Renal cortical epithelial cell (primary cell): ENCODE measurements at regions not wholly inside any gene's neighbourhood (a gene's known extent, or its start where the extent isn't known, plus 50 kb on each side); places are given as distances from the start of the nearest gene placed in this dataset.

Source experiments
- DNase-seq: peaks from one replicate; pipeline ENCODE4 v3.0.0-alpha.2; 2011; ENCODE audit warnings: low read depth

DNA sequence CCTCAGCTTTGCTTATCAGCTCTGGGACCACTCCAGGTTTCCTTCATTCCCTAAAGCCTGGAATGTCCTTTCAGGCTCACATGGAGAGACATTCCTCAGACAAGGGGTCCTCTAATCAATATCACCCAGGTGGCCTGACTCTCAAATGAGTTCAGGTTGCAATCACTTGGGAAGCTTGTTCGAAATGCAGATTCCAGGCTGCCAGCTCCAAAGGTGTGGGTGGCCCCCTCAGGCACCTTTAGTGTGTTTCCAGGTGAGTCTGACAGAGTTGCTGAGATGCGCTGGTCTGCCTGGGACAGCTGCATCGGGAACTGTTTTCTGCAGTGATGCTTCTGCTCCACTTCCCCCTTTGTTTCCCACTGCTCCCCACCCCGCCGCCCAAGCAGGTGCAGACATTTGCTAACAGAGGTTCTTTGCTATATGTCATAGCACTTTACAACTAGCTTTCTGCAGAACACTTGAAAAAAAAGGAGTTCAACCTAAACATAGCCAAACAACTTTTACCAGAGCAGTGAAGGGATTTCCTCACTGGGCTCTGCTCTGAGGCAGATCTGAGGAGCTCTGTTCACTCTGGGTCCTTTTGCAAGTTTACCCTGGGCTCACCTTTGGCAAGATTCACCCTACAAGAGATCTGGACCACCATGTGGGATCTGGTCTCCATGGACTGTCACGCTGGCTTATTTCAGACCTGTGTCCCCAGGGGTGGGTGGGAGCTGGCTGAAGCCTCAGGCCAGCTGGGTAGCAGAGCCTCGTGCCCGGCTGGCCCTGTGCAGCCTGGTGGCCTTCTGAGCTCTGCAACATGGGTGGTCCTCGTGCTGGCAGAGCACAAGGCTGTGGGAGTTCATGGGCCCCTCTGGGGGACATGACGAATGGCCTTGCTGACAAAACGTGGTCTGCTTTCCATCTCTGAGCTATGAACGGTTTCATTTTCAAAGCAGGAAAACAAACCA is 539.6 kb downstream of the CCDC171 start:
- DNase-seq, result no peak

DNA sequence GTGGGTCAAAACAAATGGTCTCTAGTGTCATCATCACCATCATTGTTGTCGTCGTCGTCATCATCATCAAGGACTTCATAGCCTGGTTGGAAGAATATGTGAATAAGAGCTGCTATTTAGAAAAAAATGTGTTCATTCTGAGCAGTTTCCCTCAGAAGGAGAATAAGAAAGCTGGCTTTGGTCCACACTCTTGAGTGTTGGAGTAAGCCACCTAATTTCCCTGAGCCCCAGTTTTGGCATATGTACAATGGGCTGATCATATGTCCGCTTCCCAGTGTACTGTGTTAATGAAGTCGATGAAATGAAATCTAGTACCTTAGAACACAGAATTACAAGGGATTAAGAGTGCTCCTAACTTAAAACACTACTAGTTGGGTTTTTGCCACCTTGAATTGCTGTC is 545.5 kb downstream of the CCDC171 start:
- no peak for DNase-seq

DNA sequence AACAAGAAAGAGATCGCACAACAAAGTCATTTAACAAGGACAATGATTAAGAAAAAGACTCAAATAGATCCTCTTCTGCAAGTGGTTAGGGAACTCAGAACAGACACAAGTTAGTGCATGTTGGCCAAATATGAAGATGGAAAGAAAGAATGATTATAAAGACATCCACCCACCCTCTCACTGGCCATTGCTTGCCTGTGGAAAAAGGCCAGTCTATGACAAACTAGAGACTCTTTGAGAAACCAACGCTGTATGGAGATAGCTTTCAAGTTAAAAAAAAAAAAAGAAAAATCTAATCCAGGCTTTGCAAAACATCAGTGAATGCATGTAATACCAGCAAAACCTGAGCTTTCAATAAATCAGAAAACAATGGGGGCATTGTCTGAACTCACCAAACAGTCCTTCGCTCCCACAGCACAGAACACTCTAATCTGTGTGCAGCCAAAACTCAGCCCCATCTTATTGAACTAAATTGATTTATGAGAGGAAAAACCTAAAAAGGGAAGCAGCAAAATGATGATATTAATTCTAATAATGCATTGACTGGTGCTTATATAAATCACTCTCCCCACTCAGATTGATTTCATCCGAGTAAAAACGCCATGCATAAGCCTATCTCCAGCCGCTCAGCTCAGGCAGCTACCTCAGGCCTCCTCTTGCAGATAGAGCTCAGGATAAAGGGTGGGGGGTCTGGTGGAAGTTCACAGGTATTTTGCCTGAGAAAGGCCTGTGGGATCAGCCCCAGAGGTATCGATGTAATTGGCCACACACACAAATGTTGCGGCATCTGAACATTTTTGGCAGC is 547.1 kb downstream of the CCDC171 start:
- no peak for DNase-seq

DNA sequence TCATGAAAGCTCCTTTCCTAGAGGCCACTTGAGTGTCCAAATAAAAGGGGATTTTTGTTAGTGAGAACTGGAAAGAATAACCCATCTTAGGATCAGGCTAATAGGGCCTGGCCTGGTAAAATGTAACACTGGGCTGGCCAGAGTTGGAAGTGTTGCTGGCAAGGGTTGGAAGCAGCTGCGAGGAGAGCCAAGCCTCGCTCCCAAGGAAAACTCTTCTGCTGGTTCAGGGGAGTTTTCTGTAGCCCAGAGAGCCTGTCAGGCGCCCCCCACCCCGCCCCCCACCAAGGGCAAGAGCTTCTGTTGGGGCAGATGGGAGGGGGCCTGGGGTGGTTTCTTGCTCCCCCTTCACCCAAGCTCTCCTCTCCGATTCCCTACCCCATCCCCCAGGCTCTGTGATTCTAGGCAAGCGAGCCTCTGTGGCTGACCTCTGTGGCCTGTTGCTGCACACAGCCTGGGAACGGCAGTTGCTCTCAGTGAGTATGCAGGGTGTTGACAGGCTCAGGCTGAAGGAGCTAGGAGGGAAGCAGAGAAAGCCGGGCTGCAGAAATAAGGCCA is 547.8 kb downstream of the CCDC171 start:
- peak; percentile 22 for DNase-seq

DNA sequence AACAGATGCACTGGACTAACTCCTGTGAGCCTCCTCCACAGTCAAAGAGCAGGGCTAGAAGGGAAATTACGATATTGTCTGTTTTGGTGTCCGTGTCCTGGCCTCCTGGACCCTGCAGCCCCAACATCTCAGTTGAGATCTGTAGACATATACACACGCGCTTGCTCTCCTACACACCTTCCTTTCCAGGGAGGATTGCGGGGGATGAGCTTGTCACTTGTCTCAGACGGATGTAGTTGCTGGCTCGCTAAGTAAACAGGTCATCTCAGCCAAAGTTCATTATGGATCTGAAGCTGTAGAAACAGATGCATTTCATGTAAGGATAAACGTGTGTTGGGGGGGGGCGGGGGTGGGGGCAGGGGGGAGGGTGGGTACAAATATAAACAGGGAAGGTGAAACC is 549.3 kb downstream of the CCDC171 start:
- no peak for DNase-seq

DNA sequence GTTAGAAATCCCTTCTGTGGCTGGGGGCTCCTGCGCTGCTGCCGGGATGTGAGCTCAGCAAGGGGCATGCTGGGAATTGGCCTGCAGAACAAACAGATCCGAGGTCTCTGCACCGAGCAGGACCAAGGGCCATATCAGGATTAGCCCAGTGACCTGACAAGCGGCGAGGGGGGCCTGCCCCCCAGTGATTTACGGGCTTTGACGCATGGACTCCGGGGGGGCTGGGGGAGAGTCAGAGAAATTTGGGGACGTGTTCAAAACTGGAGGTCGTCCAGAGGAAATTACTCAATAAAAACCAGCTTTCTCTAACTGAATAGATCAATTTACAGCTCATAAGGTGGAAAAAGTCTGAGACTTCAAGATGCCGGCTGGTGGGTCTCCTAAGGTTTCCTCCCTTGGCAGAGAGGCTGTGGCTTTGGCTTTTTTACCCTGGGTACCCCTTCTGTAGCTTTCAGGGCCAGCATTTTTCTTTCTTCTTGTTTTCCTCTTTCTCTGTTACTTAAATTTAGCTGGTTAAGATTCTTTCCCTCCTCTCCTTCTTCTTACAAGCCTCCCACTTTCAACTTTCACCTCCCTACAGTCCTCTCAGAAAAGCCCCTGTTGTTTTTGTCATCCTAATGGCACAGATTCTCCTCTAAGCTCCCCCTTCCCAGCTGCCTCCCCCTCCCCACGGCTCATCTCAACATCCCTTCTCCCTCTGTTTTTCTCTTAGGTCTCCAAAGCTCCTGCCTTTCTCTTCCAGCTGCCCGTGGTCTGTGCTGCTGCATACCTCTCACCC is 551.0 kb downstream of the CCDC171 start:
- DNase-seq, result no peak

DNA sequence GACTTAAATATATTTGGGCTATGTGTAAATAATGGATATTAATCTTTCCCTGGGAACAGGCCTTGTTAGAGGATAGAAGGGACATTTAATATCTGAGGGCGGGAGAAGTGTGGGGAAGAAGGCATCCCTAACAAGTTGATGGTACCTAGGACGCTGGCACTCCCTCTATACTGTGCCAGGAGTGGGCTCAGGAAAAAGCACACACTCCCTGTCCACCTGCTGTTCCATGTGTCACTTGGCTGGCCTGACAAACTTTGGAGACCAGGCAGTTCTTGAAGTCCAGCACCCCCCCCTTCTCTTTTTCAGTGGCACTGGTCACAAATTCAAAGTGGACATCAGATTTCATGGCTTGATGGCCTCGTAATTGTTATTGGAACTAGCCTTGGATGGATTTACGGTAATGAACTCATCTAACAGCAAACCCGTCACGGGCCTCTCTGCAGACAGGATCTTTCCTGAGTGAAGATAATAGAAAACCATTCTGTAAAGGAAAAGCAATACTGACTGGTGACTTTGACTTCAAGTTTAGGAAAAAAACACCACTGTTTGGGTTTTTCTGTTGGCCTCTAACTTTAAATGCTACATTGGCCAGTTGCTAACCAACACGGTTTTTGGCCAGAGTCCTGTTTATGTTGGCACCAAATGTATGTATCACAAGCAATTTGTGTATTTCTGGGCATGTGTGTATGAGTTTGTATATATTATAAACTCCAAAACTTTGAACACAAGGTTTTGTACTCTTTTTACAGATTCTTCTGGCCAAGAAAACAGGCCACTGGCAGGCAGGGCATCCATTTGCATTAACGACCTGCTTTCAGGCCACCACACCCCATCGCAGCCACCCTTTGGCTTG is 552.6 kb downstream of the CCDC171 start:
- no peak for DNase-seq

DNA sequence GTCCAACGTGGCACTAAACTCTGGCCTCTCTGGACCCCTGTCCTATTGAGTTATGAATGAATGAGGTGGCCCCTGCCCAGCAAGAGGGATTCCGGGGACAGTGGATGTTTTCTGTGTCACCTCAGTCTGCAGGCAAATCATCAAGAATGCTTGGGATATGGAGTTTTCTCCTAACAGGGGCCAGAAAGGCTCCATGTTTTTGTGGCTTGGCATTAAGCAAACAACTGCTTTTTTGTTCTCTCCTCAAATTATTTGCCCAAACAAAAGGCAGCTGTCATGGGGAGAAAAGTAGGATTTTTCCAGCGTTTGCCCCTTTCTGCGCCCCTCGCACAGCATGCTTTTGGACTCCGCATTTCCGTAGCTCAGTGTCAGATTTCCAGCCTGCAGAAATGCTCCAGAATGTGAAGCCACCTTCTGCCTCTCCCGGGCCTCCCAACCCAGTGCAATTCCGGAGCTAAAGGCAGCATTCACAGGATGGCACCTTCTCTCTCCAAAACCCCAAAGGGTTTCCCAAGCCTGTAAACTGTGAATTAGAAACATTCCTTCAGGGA is 553.3 kb downstream of the CCDC171 start:
- DNase-seq, result no peak

DNA sequence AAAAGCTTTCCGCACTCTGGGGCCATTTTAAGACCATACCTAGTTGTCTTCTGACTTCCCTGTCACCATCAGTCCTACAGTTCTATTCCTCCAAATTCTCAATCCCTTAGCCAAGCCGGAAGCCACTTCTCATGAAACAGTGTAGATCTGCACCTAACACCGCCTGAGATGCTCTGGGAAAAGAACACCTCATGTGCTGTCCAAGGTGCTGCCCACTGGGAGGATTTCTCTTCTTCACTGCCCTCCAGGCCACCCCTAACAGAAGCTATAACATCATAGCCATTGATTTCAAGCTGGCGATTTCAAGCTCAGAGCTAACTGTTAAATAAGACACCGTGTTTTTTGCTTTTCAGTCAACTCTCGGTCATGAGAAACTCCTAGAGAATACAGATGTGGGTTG is 559.3 kb downstream of the CCDC171 start:
- no peak for DNase-seq

DNA sequence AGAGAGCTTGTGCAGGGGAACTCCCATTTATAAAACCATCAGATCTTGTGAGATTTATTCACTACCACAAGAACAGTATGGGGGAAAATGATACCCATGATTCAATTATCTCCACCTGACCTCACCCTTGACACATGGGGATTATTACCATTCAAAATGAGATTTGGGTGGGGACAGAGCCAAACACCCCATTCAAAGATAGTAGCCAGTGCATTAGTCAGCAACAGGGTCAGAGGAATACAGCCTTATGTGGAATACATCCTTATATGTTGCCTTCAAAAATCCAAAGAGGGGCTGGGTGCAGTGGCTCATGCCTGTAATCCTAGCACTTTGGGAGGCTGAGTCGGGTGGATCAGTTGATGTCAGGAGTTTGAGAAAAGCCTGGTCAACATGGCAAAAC is 563.2 kb downstream of the CCDC171 start:
- DNase-seq, result no peak

DNA sequence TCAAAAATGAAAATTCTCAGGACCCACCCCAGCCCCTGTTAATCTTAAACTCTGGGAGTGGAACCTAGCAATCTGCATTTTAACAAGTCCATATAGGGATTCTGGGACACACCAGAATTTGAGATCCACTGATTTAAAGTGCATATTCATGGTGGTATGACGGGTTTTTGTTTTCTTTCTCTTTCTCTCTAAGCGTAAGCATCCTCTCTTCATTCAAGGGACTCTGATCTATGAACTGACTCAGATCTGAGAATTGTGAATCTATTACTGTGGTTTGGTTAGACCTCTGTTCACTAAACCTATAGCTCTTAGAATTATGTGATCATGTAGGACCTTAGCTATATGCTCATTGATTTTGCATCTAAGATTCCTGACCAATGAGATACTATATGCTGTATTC is 565.2 kb downstream of the CCDC171 start:
- no peak for DNase-seq

DNA sequence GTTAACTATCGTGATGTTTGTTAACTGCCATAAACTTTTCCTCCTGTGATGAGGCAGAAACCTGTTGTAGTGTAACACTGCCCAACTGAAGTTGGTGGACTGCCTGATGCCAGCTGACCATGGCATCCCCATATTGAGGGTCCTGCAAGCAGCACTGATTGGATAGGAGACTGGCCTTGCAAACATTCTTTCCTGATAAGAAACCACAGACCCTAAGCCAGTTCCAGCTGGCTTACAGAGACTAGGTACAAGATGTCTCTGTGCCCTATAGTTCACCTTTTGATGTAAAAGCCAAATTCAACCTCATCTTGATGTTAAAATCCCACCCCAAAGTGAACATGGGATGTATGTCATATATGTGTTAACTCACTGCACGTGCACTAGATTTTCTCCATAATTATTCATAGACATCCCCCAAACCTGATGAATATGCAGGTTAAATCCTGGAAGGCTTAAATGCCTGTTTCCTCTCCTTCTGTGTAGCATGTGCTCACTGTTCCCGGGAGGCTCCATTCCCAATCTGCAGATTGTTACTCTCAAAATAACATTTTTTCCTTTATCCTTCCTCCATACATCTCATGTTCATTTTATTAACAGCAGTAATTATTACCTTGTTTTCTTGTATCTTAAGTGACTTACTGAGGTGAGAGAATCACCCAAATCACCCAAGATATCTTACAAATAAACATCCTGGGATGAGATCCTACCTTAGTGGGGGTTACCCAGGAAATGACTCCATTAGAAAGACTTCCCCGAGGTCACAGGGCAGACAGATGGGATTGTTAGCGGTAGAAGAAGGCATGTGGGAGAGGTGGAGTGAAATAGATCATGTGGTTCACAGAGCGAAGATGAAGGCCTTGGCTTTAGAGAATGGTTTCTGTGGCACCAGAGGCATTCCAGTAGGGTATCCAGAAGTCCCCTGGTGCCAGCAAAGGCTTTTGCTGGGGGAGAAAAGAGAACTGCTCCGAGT is 566.7 kb downstream of the CCDC171 start:
- peak; percentile 90 for DNase-seq

DNA sequence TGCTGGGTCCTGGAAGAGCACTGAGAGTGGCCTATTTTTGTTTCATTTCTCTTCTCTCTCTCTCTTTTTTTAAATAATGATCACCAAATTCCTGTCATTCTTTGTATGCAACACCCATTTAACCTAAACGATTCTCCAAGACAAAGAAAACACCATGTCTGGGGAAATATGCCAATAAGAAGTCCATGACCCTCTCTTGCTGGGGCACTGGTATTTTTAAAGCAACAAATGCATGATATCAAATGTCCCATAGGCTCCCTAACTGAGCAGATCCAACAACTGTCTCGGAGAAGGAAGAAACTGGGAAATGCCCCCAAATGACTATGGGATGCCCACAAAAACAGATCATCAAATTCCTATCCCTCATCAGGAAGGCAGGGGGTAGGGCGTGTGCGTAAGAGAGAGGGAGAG is 567.4 kb downstream of the CCDC171 start:
- no peak for DNase-seq

DNA sequence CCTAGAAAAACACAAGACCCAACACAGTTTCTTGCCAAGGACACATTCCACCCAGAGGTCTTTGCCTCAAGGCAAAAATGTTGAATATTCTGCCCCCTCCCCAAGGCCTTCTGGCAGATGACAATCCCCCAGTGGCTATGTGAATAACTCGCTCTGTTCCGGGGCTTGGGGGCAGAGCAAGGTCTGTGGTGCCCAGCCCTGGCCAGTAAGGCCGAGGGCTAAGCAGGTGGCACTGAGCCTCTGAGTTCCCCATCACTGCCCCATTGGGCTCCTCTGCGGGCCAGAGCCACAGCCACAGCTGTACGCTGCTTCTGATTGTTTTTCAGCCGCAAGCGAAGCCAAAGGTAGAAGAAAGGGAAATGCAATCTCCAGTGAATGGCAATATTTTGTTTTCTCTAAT is 567.9 kb downstream of the CCDC171 start:
- DNase-seq, result no peak

DNA sequence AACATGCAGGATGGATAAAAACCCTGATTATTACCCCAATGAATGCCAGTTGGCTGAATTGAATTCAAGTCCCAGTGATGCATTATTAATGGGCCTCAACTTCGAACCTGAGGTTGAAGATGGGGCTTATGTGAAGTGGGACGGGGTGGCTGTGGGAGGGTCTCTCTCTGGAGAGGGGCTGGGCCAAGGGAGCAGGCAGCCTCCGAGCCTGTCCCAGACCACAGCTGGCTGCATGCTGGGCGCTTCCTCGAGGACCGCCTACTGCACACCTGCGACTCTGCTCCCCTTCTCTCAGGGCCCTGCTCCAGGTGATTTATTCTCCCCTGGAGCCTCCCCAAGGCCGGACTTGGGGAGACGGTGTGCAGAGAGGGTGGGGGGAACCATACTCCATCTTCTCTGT is 568.3 kb downstream of the CCDC171 start:
- no peak for DNase-seq

DNA sequence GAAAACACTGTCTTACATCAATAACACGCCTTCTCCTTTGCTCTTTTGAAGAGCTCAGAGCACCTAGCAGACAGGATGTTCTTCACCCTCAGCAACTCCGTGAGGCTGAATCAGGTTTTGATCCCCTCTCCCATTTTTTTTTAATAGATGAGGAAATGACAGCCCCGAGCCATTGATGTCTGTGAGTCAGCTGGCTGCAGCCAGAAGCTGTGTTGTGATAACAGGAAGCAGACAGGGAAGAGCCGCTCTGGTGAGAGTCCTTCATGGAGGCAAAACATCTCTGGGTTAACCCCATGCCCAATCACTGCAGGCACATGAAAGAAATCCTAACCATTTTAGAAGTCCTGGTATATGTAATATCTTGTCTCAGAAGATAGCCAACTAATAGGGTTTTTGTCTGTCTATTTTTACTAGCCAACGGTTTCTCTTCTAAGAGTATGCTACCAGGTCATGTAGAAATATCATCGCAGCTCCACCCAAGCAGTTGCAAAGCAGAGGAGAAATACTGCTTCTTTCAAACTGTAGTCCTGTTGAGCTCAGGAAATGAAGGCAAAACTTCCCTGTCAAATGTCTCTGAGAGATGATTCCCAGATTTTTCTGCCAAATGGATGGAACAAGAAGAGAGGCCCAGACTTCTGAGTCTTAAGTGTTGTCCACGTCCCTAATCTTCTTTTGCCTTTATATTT is 568.9 kb downstream of the CCDC171 start:
- peak; percentile 25 for DNase-seq

DNA sequence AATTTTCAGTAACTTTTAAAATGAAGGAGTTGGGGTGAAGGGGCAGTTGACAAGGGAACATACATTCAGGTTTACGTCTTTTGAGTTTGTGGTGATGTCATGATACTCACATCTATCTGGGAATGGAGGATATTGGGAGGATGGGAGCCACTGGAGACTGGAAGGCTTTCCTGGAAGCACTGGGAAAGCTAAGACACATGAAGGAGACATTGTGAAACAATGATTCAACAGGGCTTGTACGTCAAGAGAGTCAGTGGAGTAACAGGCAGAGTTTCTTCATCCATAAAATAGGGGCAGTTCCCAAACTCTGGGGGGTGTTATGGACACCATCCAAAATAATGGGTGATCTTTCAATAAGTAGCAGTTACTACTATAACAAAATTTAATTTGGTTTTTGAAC is 572.8 kb downstream of the CCDC171 start:
- DNase-seq, result no peak

DNA sequence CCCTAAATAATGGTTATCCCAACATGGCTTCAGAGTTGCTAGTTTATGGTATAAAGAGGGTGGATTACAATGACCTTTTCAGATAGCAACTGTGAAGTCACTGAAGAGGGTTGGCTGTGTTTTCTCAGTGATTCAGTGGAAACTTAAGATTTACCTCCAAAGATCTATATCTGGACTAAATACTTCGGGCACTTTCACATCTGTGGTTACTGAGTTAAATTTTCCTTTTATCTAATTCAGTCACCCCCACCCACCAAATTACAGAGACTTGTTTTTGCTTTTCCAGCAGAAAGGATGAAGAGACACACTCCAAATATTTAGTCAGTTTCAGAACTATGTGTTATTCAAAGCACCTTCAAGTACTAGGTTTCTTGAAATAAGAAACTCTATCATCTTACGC is 573.2 kb downstream of the CCDC171 start:
- DNase-seq, result no peak

DNA sequence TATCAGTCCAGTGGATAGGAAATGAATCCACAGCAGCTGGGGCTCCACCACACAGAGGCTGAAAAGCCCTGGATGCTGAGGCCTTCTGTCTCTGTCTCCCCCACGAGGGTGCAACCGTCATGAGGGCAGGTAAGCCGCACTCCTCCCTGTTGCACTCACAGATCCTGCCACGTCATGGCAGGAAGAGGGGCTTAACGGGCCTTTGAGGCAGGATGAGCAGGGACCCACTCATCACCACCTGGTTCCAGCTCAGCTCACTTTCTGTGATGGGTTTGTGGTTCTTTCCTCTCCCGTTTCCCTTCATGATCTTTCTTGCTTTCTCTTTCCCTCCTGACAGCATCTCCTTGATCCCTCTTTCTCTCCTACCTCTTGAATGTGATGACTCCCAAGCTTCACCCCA is 575.2 kb downstream of the CCDC171 start:
- no peak for DNase-seq
